ENCODE measurements at regions not wholly inside any gene's neighbourhood (a gene's known extent, or its start where the extent isn't known, plus 50 kb on each side); places are given as distances from the start of the nearest gene placed in this dataset.

GRCh38 chr16:86925067-86925791 lies 346.9 kb downstream of the FOXL1 start:
- no peak for DNase-seq (ENCODE audit: low read depth in 4 of 4, low spot score in 1 of 4)

GRCh38 chr16:86926181-86927094 lies 348.1 kb downstream of the FOXL1 start:
- DNase-seq (ENCODE audit: low read depth in 4 of 4, low spot score in 1 of 4) = no peak

- no peak for DNase-seq (ENCODE audit: low read depth in 4 of 4, low spot score in 1 of 4)
Measured at GRCh38 chr16:86927699-86928098, 349.4 kb downstream of the FOXL1 start.

GRCh38 chr16:86928523-86929011 lies 350.2 kb downstream of the FOXL1 start:
- DNase-seq (ENCODE audit: low read depth in 4 of 4, low spot score in 1 of 4) = no peak

GRCh38 chr16:86929057-86929871 lies 350.9 kb downstream of the FOXL1 start:
- no peak for DNase-seq (ENCODE audit: low read depth in 4 of 4, low spot score in 1 of 4)

GRCh38 chr16:86930001-86930400 lies 351.7 kb downstream of the FOXL1 start:
- DNase-seq (ENCODE audit: low read depth in 4 of 4, low spot score in 1 of 4) = no peak

- no peak for DNase-seq (ENCODE audit: low read depth in 4 of 4, low spot score in 1 of 4)
Measured at GRCh38 chr16:86930663-86931373, 352.5 kb downstream of the FOXL1 start.

- DNase-seq (ENCODE audit: low read depth in 4 of 4, low spot score in 1 of 4) = no peak
Measured at GRCh38 chr16:86931410-86931941, 353.1 kb downstream of the FOXL1 start.

- no peak for DNase-seq (ENCODE audit: low read depth in 4 of 4, low spot score in 1 of 4)
Measured at GRCh38 chr16:86932130-86932982, 354.0 kb downstream of the FOXL1 start.

- no peak for DNase-seq (ENCODE audit: low read depth in 4 of 4, low spot score in 1 of 4)
Measured at GRCh38 chr16:86934581-86935375, 356.4 kb downstream of the FOXL1 start.

GRCh38 chr16:86939609-86940008 lies 361.3 kb downstream of the FOXL1 start:
- no peak for DNase-seq (ENCODE audit: low read depth in 4 of 4, low spot score in 1 of 4)

- no peak for DNase-seq (ENCODE audit: low read depth in 4 of 4, low spot score in 1 of 4)
Measured at GRCh38 chr16:86941731-86942130, 363.4 kb downstream of the FOXL1 start.

- DNase-seq (ENCODE audit: low read depth in 4 of 4, low spot score in 1 of 4) = no peak
Measured at GRCh38 chr16:86942151-86943051, 364.1 kb downstream of the FOXL1 start.

GRCh38 chr16:86945166-86945900 lies 367.0 kb downstream of the FOXL1 start:
- no peak for DNase-seq (ENCODE audit: low read depth in 4 of 4, low spot score in 1 of 4)

GRCh38 chr16:86946396-86946795 lies 368.0 kb downstream of the FOXL1 start:
- DNase-seq (ENCODE audit: low read depth in 4 of 4, low spot score in 1 of 4) = no peak

- no peak for DNase-seq (ENCODE audit: low read depth in 4 of 4, low spot score in 1 of 4)
Measured at GRCh38 chr16:86946981-86947380, 368.6 kb downstream of the FOXL1 start.

- no peak for DNase-seq (ENCODE audit: low read depth in 4 of 4, low spot score in 1 of 4)
Measured at GRCh38 chr16:86948046-86948445, 369.1 kb downstream of the C16orf95 start.
